ENCODE measurements at regions not wholly inside any gene's neighbourhood (a gene's known extent, or its start where the extent isn't known, plus 50 kb on each side); places are given as distances from the start of the nearest gene placed in this dataset.
A peak's percentile ranks its signal among the peaks of the same experiment; 100 is the strongest.
"Not testable (repeated sequence)": the region's sequence is repeated elsewhere in the genome, so short reads cannot be mapped to it uniquely, and the experiment has no call there.

DNA sequence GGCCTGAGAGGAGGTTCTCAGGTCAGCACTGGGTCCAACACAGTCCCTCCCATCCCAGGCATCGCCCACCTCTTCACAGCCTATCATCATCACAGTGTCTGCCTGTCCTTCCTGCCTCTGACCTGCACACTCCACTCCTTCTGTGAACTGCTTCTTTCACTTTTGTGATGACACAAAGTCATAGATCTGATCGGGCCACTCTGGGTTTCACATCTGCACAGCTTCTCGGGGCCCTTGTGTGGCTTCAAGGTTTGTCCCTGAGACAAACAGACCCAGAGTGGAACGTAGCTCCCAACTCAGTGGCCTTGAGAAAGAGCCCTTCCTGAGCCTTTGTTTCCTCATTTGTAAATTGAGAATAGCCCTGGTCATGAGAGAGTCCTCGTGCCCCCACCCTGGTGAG is 377.1 kb downstream of the ANAPC1 start:
- not testable (repeated sequence) for H3K36me3 ChIP-seq (ENCODE audit: control insufficient read depth, insufficient read depth, low read length, severe bottlenecking); DNase-seq (ENCODE audit: low read depth); H3K4me3 ChIP-seq (ENCODE audit: low read length); H3K4me1 ChIP-seq (ENCODE audit: control insufficient read depth, insufficient read depth, low read length); H3K9ac ChIP-seq (ENCODE audit: low read length); H3K9me3 ChIP-seq (ENCODE audit: control insufficient read depth, low read length); H3K27me3 ChIP-seq (replicated peaks; ENCODE audit: control insufficient read depth, insufficient read depth, low read length)

DNA sequence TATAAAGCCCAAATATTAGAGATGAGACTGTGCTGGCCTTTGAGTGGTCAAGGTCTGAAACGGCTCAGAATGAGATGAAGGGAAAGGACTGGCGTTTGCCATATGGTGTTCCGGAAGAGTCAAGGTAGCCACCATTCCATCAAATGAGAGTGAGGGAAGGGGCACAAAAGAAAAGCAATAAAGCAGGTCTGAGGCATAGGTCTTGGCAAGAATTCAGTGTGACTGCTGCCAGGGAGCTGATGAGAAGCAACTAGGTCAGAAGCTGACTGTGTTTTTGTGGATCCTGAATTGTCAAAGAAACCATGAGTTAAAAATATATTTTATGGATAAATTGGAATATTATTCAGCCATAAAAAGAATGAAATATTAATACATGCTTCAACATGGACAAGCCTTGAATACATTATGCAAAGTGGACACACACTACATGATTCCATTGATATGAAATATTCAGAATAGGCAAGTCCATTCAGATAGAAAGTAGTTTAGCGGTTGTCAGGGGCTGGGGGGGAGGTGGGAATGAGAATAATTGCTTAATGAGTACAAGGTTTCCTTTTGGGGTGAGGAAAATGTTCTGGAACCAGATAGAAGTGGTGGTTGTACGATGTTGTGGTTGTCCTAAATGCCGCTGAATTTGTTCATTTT is 374.6 kb downstream of the ANAPC1 start:
- not testable (repeated sequence) for H3K9ac ChIP-seq (ENCODE audit: low read length); DNase-seq (ENCODE audit: low read depth); H3K27me3 ChIP-seq (replicated peaks; ENCODE audit: control insufficient read depth, insufficient read depth, low read length); H3K4me3 ChIP-seq (ENCODE audit: low read length); H3K9me3 ChIP-seq (ENCODE audit: control insufficient read depth, low read length); H3K36me3 ChIP-seq (ENCODE audit: control insufficient read depth, insufficient read depth, low read length, severe bottlenecking); H3K4me1 ChIP-seq (ENCODE audit: control insufficient read depth, insufficient read depth, low read length)

DNA sequence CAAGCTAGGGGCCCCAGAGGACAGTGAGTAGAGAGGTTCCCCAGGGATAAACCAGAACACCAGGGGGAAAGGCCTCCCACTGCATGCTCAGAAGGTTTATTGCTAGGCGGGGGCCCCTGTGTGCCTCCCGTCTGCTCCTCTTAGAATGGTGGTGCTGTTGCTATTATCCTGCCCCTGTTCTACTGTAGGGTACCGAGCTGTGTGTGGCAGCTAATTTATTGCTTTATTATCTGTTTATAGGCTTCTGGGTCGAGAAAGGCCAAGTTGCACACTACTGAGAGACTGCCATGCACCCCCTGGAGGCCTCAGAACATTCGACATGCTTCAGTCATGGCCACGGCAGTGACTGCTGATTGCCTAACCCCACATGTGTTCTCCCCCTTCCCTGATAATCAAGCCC is 373.6 kb downstream of the ANAPC1 start:
- H3K9me3 ChIP-seq (ENCODE audit: control insufficient read depth, low read length); H3K4me1 ChIP-seq (ENCODE audit: control insufficient read depth, insufficient read depth, low read length); H3K27me3 ChIP-seq (replicated peaks; ENCODE audit: control insufficient read depth, insufficient read depth, low read length); H3K36me3 ChIP-seq (ENCODE audit: control insufficient read depth, insufficient read depth, low read length, severe bottlenecking); DNase-seq (ENCODE audit: low read depth); H3K4me3 ChIP-seq (ENCODE audit: low read length); H3K9ac ChIP-seq (ENCODE audit: low read length): not testable (repeated sequence)

DNA sequence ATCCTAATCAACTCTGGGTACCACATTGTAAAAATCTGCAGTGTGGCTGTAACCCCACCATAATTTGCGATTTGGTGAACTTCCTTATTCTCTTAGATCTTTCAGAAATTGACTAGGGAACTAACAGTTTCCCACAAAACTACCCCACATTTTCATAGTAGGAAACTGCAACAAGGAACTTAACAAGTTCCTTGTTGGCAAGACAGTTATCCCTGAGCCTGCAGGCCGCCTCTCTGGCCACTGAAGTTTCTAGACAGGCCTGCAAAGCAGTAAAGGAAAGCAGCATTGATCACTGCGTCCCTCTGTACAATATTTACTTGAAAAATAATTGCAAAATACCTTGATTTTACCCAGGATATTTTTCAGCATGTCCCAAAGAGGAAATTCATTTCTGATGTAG is 372.9 kb downstream of the ANAPC1 start:
- H3K9me3 ChIP-seq (ENCODE audit: control insufficient read depth, low read length); H3K4me1 ChIP-seq (ENCODE audit: control insufficient read depth, insufficient read depth, low read length); H3K9ac ChIP-seq (ENCODE audit: low read length); H3K36me3 ChIP-seq (ENCODE audit: control insufficient read depth, insufficient read depth, low read length, severe bottlenecking); H3K27me3 ChIP-seq (replicated peaks; ENCODE audit: control insufficient read depth, insufficient read depth, low read length); DNase-seq (ENCODE audit: low read depth); H3K4me3 ChIP-seq (ENCODE audit: low read length): not testable (repeated sequence)

DNA sequence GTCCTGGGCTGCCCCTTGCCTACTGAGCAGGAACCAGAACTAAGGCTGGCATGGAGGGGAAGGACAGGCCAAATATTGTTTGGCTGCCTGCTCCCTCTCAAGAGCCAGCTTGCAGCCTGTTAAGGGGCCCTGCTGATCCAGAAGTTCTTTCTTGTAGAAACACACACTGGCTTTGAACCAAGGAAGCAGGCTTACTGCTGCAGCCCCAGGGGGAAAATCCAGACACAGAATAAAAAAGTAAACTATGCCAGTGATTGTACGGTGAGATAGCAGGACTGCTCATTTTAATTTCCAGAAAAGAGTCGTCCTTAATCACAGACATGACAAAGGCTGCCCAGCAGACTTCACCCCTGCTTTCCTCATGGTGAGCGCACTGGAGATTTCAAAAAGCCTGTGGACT is 371.6 kb downstream of the ANAPC1 start:
- not testable (repeated sequence) for H3K9ac ChIP-seq (ENCODE audit: low read length); H3K36me3 ChIP-seq (ENCODE audit: control insufficient read depth, insufficient read depth, low read length, severe bottlenecking); H3K27me3 ChIP-seq (replicated peaks; ENCODE audit: control insufficient read depth, insufficient read depth, low read length); H3K4me3 ChIP-seq (ENCODE audit: low read length); H3K4me1 ChIP-seq (ENCODE audit: control insufficient read depth, insufficient read depth, low read length); H3K9me3 ChIP-seq (ENCODE audit: control insufficient read depth, low read length)
- peak; percentile 14 for DNase-seq (ENCODE audit: low read depth)

DNA sequence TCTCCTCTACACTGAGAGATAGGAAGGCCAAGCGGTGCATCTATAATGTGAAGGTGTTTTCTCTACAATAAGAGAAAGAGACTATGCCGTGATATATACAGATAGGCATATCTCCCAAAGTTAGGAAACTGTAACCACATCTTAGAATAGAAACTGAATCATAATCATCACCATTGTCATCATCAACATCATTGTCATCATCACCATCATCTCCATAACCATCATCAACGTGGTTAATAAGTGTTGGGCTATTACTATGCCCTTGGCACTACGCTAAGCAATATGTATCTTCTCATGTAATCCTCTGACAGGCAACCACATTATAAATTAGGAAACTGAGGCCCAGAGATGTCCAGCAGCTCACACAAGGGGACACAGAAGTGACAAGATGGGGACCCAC is 369.9 kb downstream of the ANAPC1 start:
- not testable (repeated sequence) for DNase-seq (ENCODE audit: low read depth); H3K36me3 ChIP-seq (ENCODE audit: control insufficient read depth, insufficient read depth, low read length, severe bottlenecking); H3K9ac ChIP-seq (ENCODE audit: low read length); H3K27me3 ChIP-seq (replicated peaks; ENCODE audit: control insufficient read depth, insufficient read depth, low read length); H3K4me3 ChIP-seq (ENCODE audit: low read length); H3K4me1 ChIP-seq (ENCODE audit: control insufficient read depth, insufficient read depth, low read length); H3K9me3 ChIP-seq (ENCODE audit: control insufficient read depth, low read length)

DNA sequence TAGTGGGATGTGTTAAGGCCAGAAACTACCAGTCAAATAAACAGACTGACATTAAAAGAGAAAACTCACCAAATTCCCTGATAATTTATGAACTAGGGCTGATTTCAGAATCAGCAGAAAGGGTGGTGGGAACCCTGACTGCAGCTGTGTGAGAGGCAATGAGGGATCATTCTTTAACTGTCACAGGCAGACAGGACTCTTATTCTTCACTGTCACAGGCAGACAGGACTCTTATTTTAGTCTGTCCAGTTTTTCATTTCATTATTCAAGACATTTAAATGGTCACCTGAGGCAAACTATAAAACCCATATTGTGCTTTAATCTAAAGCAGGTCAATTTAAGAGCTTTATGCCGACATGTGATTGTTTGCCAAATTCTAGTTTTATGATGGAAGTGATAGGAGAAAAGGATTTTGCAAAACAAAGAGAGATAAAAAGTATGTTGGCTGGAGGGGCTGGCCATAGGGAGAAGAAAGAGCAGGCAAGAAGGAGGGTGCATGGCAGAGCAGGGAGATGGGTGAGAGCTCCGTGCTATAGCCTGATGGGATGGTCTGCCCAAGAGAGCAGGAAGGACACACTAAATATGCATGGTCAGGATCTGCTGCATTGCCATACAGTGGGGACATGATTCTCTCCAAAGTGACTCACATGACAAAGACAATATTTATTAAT is 366.8 kb downstream of the ANAPC1 start:
- not testable (repeated sequence) for H3K36me3 ChIP-seq (ENCODE audit: control insufficient read depth, insufficient read depth, low read length, severe bottlenecking); H3K27me3 ChIP-seq (replicated peaks; ENCODE audit: control insufficient read depth, insufficient read depth, low read length); H3K4me3 ChIP-seq (ENCODE audit: low read length); H3K4me1 ChIP-seq (ENCODE audit: control insufficient read depth, insufficient read depth, low read length); H3K9ac ChIP-seq (ENCODE audit: low read length); H3K9me3 ChIP-seq (ENCODE audit: control insufficient read depth, low read length); DNase-seq (ENCODE audit: low read depth)

DNA sequence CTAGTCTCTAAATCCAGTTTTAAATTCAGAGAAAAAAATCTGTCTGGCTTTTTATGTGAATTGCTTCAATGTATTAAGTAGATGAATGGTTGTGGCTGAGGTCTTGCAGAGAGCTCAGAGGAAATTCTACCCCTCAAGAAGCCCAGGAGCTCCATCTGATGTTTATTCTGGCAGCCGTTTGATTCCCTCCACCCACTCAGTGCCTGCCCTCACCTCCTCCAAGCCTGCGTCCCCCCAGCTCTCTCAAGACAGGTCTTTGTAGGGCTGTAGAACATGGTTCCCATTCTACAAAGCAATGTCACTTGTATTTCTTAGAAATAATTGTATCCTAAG is 366.3 kb downstream of the ANAPC1 start:
- not testable (repeated sequence) for H3K9me3 ChIP-seq (ENCODE audit: control insufficient read depth, low read length); H3K9ac ChIP-seq (ENCODE audit: low read length); H3K4me3 ChIP-seq (ENCODE audit: low read length); H3K36me3 ChIP-seq (ENCODE audit: control insufficient read depth, insufficient read depth, low read length, severe bottlenecking); DNase-seq (ENCODE audit: low read depth); H3K27me3 ChIP-seq (replicated peaks; ENCODE audit: control insufficient read depth, insufficient read depth, low read length)
- H3K4me1 ChIP-seq (ENCODE audit: control insufficient read depth, insufficient read depth, low read length) = peaks cover 12% of the 10 kb centered on the region

DNA sequence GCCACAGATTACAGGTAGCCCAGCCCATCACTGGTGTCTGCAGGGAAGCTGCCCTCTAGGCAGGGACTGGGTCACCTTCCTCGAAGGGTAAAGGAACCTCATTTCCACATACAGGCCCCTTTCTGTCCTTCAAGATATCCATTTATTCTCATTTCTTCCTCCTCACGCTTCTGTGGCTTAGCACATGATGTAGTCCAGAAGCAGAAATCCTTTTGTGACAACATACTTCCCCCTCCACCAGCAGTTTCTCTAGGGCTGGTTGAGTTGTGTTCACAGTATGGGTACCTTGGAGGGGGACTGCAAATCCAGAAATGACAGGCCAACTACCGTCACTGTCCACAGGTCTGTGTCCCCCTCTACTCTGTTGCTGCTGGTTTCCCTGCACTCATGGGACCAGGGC is 364.9 kb downstream of the ANAPC1 start:
- H3K4me1 ChIP-seq (ENCODE audit: control insufficient read depth, insufficient read depth, low read length) = peaks cover 15% of the 10 kb centered on the region
- no peaks in the 10 kb centered on the region for H3K36me3 ChIP-seq (ENCODE audit: control insufficient read depth, insufficient read depth, low read length, severe bottlenecking)
- H3K9ac ChIP-seq (ENCODE audit: low read length) = no peak overlapping the region
- no peaks in the 10 kb centered on the region for H3K9me3 ChIP-seq (ENCODE audit: control insufficient read depth, low read length)
- no peak for DNase-seq (ENCODE audit: low read depth)
- H3K27me3 ChIP-seq (replicated peaks; ENCODE audit: control insufficient read depth, insufficient read depth, low read length) = no peaks in the 10 kb centered on the region
- no peak overlapping the region for H3K4me3 ChIP-seq (ENCODE audit: low read length)

DNA sequence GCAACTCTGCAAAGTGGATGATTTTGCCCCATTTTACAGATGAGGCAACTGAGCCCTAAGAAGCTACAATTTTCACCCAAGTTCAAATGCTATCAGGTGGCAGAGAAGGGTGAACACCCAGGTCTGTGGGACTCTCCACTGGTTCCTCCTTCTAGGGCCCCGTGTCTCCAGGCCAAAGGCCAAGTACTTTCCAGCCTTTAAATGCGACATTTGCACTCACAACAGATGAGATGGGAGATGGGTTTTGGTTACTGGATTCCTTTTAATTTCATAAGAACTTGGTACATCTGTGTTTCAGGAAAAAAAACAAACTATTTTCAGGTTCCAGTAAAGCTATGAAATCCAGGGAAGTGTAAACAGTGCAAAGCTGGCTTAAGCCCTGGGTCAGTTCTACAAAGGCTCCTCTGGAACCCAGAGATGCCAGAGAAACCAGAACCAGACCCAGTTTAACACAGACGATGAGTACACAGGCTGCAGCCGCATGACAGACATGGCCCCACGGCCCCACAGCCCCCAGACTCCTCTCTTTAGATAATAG is 361.7 kb downstream of the ANAPC1 start:
- H3K4me3 ChIP-seq (ENCODE audit: low read length) = peak overlapping the region; percentile 15
- H3K9ac ChIP-seq (ENCODE audit: low read length) = peak overlapping the region; percentile 66
- no peaks in the 10 kb centered on the region for H3K27me3 ChIP-seq (replicated peaks; ENCODE audit: control insufficient read depth, insufficient read depth, low read length)
- peaks cover 15% of the 10 kb centered on the region for H3K4me1 ChIP-seq (ENCODE audit: control insufficient read depth, insufficient read depth, low read length)
- DNase-seq (ENCODE audit: low read depth) = peak; percentile 89
- H3K36me3 ChIP-seq (ENCODE audit: control insufficient read depth, insufficient read depth, low read length, severe bottlenecking) = no peaks in the 10 kb centered on the region
- no peaks in the 10 kb centered on the region for H3K9me3 ChIP-seq (ENCODE audit: control insufficient read depth, low read length)

DNA sequence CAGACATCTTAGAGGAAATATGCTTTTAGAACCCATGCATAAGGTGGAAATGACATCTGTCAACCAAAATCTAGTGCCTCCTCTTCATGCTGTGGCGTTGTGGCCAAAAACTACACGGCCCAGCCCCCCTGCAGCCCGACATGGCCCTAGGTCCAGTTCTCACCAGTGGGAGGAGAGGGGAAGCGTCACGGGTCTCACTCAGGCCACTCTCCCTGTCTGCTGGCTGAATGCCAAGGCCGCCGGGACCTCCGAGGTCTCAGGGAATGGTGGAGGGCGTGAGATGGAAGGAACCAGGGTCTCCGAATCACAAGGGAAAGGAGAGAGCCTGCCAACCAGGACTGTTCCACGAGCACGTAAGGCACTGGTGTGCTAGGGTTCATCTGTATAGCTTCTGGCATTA is 361.0 kb downstream of the ANAPC1 start:
- DNase-seq (ENCODE audit: low read depth) = no peak
- Histone ChIP-seq H3K9ac (ENCODE audit: low read length) (peak overlapping the region; percentile 66), H3K36me3 (ENCODE audit: control insufficient read depth, insufficient read depth, low read length, severe bottlenecking) (no peaks in the 10 kb centered on the region), H3K27me3 (replicated peaks; ENCODE audit: control insufficient read depth, insufficient read depth, low read length) (no peaks in the 10 kb centered on the region), H3K9me3 (ENCODE audit: control insufficient read depth, low read length) (no peaks in the 10 kb centered on the region), H3K4me1 (ENCODE audit: control insufficient read depth, insufficient read depth, low read length) (peaks cover 15% of the 10 kb centered on the region), H3K4me3 (ENCODE audit: low read length) (peak overlapping the region; percentile 15)

DNA sequence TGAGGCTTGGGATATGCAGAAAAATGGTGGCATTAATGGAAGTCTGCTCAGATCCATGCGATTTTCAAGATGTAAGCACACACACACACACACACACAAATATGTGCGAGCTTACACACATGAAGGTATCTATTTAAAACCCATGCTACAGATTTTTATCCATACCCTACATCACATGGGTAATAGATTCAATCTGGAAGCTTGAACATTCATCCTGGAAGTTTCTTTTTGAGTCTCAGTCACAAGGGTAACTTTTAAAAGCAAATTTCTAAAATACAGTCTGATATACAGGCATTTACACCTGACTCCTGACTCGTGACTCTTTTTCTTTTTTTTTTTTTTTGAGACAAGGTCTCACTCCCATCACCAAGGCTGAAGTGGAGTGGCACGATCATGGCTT is 359.0 kb downstream of the ANAPC1 start:
- H3K9ac ChIP-seq (ENCODE audit: low read length); H3K36me3 ChIP-seq (ENCODE audit: control insufficient read depth, insufficient read depth, low read length, severe bottlenecking); H3K27me3 ChIP-seq (replicated peaks; ENCODE audit: control insufficient read depth, insufficient read depth, low read length); H3K9me3 ChIP-seq (ENCODE audit: control insufficient read depth, low read length); H3K4me3 ChIP-seq (ENCODE audit: low read length); DNase-seq (ENCODE audit: low read depth): not testable (repeated sequence)
- H3K4me1 ChIP-seq (ENCODE audit: control insufficient read depth, insufficient read depth, low read length) = peaks cover 15% of the 10 kb centered on the region

Data from adipocyte (in vitro differentiated cells).